ENCODE measurements at regions not wholly inside any gene's neighbourhood (a gene's known extent, or its start where the extent isn't known, plus 50 kb on each side); places are given as distances from the start of the nearest gene placed in this dataset.

DNA sequence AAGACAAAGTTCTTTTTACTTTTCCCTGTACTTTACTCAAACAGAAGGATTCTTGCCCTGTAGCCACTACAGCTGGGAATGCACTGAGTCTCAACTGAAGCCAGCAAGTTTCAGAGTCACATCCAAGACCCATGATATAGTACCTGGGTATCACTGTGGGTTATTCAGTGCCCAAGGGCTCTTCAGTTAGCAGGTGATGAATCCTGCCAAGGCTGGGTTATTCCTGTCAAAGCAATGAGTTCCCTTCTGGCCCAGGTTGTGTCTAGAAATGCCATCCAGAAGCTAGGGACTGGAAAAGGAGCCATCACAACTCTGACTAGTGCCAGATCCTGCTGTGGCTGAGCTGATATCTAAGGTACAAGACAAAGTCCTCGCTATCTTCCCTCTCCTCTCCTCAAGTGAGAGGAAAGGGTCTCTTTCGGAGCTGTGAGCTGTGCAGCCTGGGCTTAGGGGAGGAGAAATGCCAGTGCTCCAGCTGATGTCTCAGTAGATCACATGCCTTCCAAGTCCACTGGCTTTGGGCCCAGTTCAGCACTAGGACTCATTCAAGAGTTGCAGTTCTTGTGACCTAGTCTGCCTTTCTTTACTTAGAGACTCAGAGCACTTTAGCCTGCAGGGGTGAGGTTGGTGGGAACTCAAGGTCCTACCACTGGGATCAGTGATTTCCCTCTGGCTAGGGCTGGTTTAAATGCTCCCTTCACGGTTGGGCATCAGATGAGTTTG lies 369.4 kb downstream of the TBX15 start:
- H3K4me3 ChIP-seq (IDR thresholded peaks at IDR 0.05; ENCODE audit: insufficient read depth, low read depth, low read length) = no peak overlapping the region
- no peaks in the 10 kb centered on the region for H3K36me3 ChIP-seq (ENCODE audit: insufficient read depth)
- no peak overlapping the region for H3K4me2 ChIP-seq
- TF ChIP-seq, protein P1, sequence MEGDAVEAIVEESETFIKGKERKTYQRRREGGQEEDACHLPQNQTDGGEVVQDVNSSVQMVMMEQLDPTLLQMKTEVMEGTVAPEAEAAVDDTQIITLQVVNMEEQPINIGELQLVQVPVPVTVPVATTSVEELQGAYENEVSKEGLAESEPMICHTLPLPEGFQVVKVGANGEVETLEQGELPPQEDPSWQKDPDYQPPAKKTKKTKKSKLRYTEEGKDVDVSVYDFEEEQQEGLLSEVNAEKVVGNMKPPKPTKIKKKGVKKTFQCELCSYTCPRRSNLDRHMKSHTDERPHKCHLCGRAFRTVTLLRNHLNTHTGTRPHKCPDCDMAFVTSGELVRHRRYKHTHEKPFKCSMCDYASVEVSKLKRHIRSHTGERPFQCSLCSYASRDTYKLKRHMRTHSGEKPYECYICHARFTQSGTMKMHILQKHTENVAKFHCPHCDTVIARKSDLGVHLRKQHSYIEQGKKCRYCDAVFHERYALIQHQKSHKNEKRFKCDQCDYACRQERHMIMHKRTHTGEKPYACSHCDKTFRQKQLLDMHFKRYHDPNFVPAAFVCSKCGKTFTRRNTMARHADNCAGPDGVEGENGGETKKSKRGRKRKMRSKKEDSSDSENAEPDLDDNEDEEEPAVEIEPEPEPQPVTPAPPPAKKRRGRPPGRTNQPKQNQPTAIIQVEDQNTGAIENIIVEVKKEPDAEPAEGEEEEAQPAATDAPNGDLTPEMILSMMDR (conservative IDR thresholded peaks at IDR 0.05; ENCODE audit: low read depth, low read length) = no peak
- no peak overlapping the region for H2AFZ ChIP-seq (ENCODE audit: low read depth)
- no peak overlapping the region for H3K9ac ChIP-seq
- H4K20me1 ChIP-seq (ENCODE audit: insufficient read depth) = no peaks in the 10 kb centered on the region
- no peak overlapping the region for H3K27ac ChIP-seq
- no peaks in the 10 kb centered on the region for H3K27me3 ChIP-seq (ENCODE audit: insufficient read depth, low read depth)
- H3K4me1 ChIP-seq (ENCODE audit: low read depth, poor library complexity, severe bottlenecking) = no peaks in the 10 kb centered on the region
- no peaks in the 10 kb centered on the region for H3K79me2 ChIP-seq (ENCODE audit: insufficient read depth, low read depth)

DNA sequence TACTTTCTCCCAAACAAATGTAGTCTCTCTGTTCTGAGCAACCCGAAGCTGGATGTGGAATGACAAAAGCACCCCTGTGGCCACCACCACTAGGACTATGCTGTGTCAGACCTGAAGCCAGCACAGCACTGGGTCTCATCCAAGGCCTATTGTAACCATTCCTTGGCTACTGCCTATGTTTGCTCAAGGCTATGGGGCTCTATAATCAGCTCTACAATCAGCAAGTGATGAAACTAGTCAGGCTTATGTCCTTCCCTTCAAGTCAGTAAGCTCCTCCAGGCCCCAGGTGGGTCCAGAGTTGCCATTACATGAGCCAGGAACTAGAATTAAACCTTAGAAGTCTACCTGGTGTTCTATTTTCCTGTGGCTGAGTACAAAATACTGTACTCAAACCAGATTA lies 370.2 kb downstream of the TBX15 start:
- H3K4me1 ChIP-seq (ENCODE audit: low read depth, poor library complexity, severe bottlenecking) = no peaks in the 10 kb centered on the region
- TF ChIP-seq, protein P1 (conservative IDR thresholded peaks at IDR 0.05; ENCODE audit: low read depth, low read length) = no peak
- no peak overlapping the region for H3K4me2 ChIP-seq
- H3K27me3 ChIP-seq (ENCODE audit: insufficient read depth, low read depth) = no peaks in the 10 kb centered on the region
- no peak overlapping the region for H2AFZ ChIP-seq (ENCODE audit: low read depth)
- no peak overlapping the region for H3K27ac ChIP-seq
- no peak overlapping the region for H3K9ac ChIP-seq
- no peaks in the 10 kb centered on the region for H3K79me2 ChIP-seq (ENCODE audit: insufficient read depth, low read depth)
- no peak overlapping the region for H3K4me3 ChIP-seq (IDR thresholded peaks at IDR 0.05; ENCODE audit: insufficient read depth, low read depth, low read length)
- H4K20me1 ChIP-seq (ENCODE audit: insufficient read depth) = no peaks in the 10 kb centered on the region
- no peaks in the 10 kb centered on the region for H3K36me3 ChIP-seq (ENCODE audit: insufficient read depth)

DNA sequence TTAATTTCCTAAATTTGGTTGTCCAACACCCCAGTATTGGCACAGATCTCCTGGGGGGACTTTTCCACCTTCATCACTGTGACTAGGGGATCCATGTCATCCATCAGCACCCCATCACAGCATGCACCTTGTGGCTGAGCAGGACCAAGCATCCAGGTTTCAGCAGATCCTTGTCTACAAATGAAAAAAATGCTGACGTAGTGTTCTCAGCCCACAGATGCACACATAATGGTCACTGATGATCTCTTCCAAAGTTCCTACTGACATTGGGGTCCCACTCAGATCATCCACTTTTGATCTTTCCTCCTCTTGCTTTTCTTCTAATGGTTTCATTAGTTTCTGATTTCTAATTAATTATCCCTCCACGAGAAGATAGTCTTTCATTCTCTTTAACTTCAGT lies 373.1 kb downstream of the TBX15 start:
- no peak overlapping the region for H2AFZ ChIP-seq (ENCODE audit: low read depth)
- H3K79me2 ChIP-seq (ENCODE audit: insufficient read depth, low read depth) = no peaks in the 10 kb centered on the region
- no peaks in the 10 kb centered on the region for H3K36me3 ChIP-seq (ENCODE audit: insufficient read depth)
- TF ChIP-seq, protein P1 (conservative IDR thresholded peaks at IDR 0.05; ENCODE audit: low read depth, low read length) = no peak
- no peaks in the 10 kb centered on the region for H4K20me1 ChIP-seq (ENCODE audit: insufficient read depth)
- no peak overlapping the region for H3K27ac ChIP-seq
- no peak overlapping the region for H3K4me2 ChIP-seq
- no peaks in the 10 kb centered on the region for H3K27me3 ChIP-seq (ENCODE audit: insufficient read depth, low read depth)
- H3K4me3 ChIP-seq (IDR thresholded peaks at IDR 0.05; ENCODE audit: insufficient read depth, low read depth, low read length) = no peak overlapping the region
- no peak overlapping the region for H3K9ac ChIP-seq
- H3K4me1 ChIP-seq (ENCODE audit: low read depth, poor library complexity, severe bottlenecking) = no peaks in the 10 kb centered on the region

DNA sequence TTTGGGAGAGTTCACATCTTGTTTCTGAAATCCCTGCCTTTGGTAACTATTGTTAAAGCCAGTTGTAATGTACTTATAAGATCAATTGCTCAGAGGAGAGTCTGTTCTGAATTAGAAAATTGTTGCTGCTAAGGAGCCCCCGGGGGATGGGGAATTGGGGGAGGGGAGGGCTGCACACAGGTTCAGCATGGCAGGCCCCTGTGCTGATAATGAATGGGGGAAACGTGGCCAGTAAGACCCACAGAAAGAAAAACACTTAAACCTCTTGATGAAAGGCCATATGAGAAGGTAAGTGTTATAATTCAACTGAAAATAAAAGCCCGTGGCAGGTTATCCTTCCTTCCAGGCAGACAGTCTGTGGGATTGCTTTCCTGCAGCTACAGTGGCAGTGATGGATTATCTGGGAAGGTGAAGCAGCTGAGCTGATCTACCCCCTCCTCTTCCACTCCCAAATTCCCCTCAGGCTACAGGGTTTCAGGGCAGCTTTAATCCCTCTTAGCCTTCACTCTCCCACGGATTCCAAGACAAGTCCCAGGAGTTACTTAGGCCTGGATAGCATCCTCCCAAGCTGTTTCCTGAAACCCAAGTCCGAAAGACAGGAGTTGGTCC lies 398.8 kb downstream of the TBX15 start:
- Histone ChIP-seq H3K27ac (no peak overlapping the region), H3K4me3 (IDR thresholded peaks at IDR 0.05; ENCODE audit: insufficient read depth, low read depth, low read length) (no peak overlapping the region), H4K20me1 (ENCODE audit: insufficient read depth) (no peaks in the 10 kb centered on the region), H3K9ac (no peak overlapping the region), H2AFZ (ENCODE audit: low read depth) (no peak overlapping the region), H3K79me2 (ENCODE audit: insufficient read depth, low read depth) (no peaks in the 10 kb centered on the region), H3K4me2 (no peak overlapping the region), H3K27me3 (ENCODE audit: insufficient read depth, low read depth) (no peaks in the 10 kb centered on the region), H3K36me3 (ENCODE audit: insufficient read depth) (no peaks in the 10 kb centered on the region), H3K4me1 (ENCODE audit: low read depth, poor library complexity, severe bottlenecking) (no peaks in the 10 kb centered on the region)
- TF ChIP-seq, protein P1 (conservative IDR thresholded peaks at IDR 0.05; ENCODE audit: low read depth, low read length) = no peak
